ENCODE measurements at regions not wholly inside any gene's neighbourhood (a gene's known extent, or its start where the extent isn't known, plus 50 kb on each side); places are given as distances from the start of the nearest gene placed in this dataset.

GRCh38 chr4:173930329-173930967, 353.0 kb downstream of the FBXO8 start:
- no peak overlapping the region for H3K27ac ChIP-seq (ENCODE audit: low read length)
- ChIA-PET CTCF (no interaction called here), POLR2A (ENCODE audit: unreplicated experiment) (no interaction called here)
- H3K9me3 ChIP-seq (ENCODE audit: low read length), result no peaks in the 10 kb centered on the region
- no peaks in the 10 kb centered on the region for H3K79me2 ChIP-seq (ENCODE audit: low read length)
- H3K9ac ChIP-seq (ENCODE audit: low read length), result no peak overlapping the region
- H3K4me1 ChIP-seq (ENCODE audit: insufficient read depth, low read length), result no peaks in the 10 kb centered on the region
- no peaks in the 10 kb centered on the region for H3K36me3 ChIP-seq (ENCODE audit: low read depth, low read length)
- H3K9me2 ChIP-seq (replicated peaks; ENCODE audit: low read length), result no peaks in the 10 kb centered on the region
- no peaks in the 10 kb centered on the region for H3F3A ChIP-seq (ENCODE audit: low read length, unreplicated experiment)
- BruUV-seq (replicated peaks), result no TSS peak
- H3K4me2 ChIP-seq (ENCODE audit: low read length), result no peak overlapping the region
- H3K27me3 ChIP-seq (ENCODE audit: low read length), result peaks cover 4% of the 10 kb centered on the region; the same call in 1 of the 2 replicates
- no peak for ATAC-seq
- intact Hi-C loops (cut with micrococcal nuclease), result no loop called here
- DNase-seq, result no peak
- no peak overlapping the region for H2AFZ ChIP-seq (ENCODE audit: low read length)
- TF ChIP-seq CTCF (conservative IDR thresholded peaks at IDR 0.05; ENCODE audit: low read depth, low read length), result no peak
- TF ChIP-seq EZH2 (IDR thresholded peaks at IDR 0.05; ENCODE audit: low read length, unreplicated experiment), result no peak
- no peak for TF ChIP-seq EZH2phosphoT487 (IDR thresholded peaks at IDR 0.05; ENCODE audit: borderline replicate concordance, low read length)
- H4K20me1 ChIP-seq (ENCODE audit: low read length), result no peaks in the 10 kb centered on the region
- H3K4me3 ChIP-seq (ENCODE audit: low read length), result no peak overlapping the region

GRCh38 chr4:173929921-173930320, 353.5 kb downstream of the FBXO8 start:
- Histone ChIP-seq H4K20me1 (ENCODE audit: low read length) (no peaks in the 10 kb centered on the region), H3K4me3 (ENCODE audit: low read length) (no peak overlapping the region), H3K9ac (ENCODE audit: low read length) (no peak overlapping the region), H3K36me3 (ENCODE audit: low read depth, low read length) (no peaks in the 10 kb centered on the region), H3F3A (ENCODE audit: low read length, unreplicated experiment) (no peaks in the 10 kb centered on the region), H3K27me3 (ENCODE audit: low read length) (peaks cover 4% of the 10 kb centered on the region; the same call in 1 of the 2 replicates), H3K9me3 (ENCODE audit: low read length) (no peaks in the 10 kb centered on the region), H3K27ac (ENCODE audit: low read length) (no peak overlapping the region), H3K4me1 (ENCODE audit: insufficient read depth, low read length) (no peaks in the 10 kb centered on the region), H3K4me2 (ENCODE audit: low read length) (no peak overlapping the region), H2AFZ (ENCODE audit: low read length) (no peak overlapping the region), H3K9me2 (replicated peaks; ENCODE audit: low read length) (no peaks in the 10 kb centered on the region), H3K79me2 (ENCODE audit: low read length) (no peaks in the 10 kb centered on the region)
- ChIA-PET POLR2A (ENCODE audit: unreplicated experiment) (no interaction called here), CTCF (no interaction called here)
- DNase-seq (no peak), ATAC-seq (no peak)
- intact Hi-C loops (cut with micrococcal nuclease), result no loop called here
- no TSS peak for BruUV-seq (replicated peaks)
- no peak for TF ChIP-seq EZH2phosphoT487 (IDR thresholded peaks at IDR 0.05; ENCODE audit: borderline replicate concordance, low read length)
- no peak for TF ChIP-seq CTCF (conservative IDR thresholded peaks at IDR 0.05; ENCODE audit: low read depth, low read length)
- TF ChIP-seq EZH2 (IDR thresholded peaks at IDR 0.05; ENCODE audit: low read length, unreplicated experiment), result no peak

GRCh38 chr4:173924561-173924960, 358.9 kb downstream of the FBXO8 start:
- Histone ChIP-seq H3K4me2 (ENCODE audit: low read length) (no peak overlapping the region), H3K27ac (ENCODE audit: low read length) (no peak overlapping the region), H3K9me3 (ENCODE audit: low read length) (no peaks in the 10 kb centered on the region), H3K4me3 (ENCODE audit: low read length) (no peak overlapping the region), H3F3A (ENCODE audit: low read length, unreplicated experiment) (no peaks in the 10 kb centered on the region), H3K9me2 (replicated peaks; ENCODE audit: low read length) (no peaks in the 10 kb centered on the region), H2AFZ (ENCODE audit: low read length) (no peak overlapping the region), H3K79me2 (ENCODE audit: low read length) (no peaks in the 10 kb centered on the region), H3K9ac (ENCODE audit: low read length) (no peak overlapping the region), H4K20me1 (ENCODE audit: low read length) (no peaks in the 10 kb centered on the region), H3K4me1 (ENCODE audit: insufficient read depth, low read length) (no peaks in the 10 kb centered on the region), H3K27me3 (ENCODE audit: low read length) (peaks cover 22% of the 10 kb centered on the region), H3K36me3 (ENCODE audit: low read depth, low read length) (no peaks in the 10 kb centered on the region)
- TF ChIP-seq EZH2phosphoT487 (IDR thresholded peaks at IDR 0.05; ENCODE audit: borderline replicate concordance, low read length), result no peak
- TF ChIP-seq EZH2 (IDR thresholded peaks at IDR 0.05; ENCODE audit: low read length, unreplicated experiment), result no peak
- no peak for TF ChIP-seq CTCF (conservative IDR thresholded peaks at IDR 0.05; ENCODE audit: low read depth, low read length)
- ChIA-PET CTCF (no interaction called here), POLR2A (ENCODE audit: unreplicated experiment) (no interaction called here)
- ATAC-seq (no peak), DNase-seq (no peak)
- BruUV-seq (replicated peaks), result no TSS peak
- intact Hi-C loops (cut with micrococcal nuclease), result no loop called here

Measured in PC-3 (cell line).